ENCODE measurements at regions not wholly inside any gene's neighbourhood (a gene's known extent, or its start where the extent isn't known, plus 50 kb on each side); places are given as distances from the start of the nearest gene placed in this dataset.

DNA sequence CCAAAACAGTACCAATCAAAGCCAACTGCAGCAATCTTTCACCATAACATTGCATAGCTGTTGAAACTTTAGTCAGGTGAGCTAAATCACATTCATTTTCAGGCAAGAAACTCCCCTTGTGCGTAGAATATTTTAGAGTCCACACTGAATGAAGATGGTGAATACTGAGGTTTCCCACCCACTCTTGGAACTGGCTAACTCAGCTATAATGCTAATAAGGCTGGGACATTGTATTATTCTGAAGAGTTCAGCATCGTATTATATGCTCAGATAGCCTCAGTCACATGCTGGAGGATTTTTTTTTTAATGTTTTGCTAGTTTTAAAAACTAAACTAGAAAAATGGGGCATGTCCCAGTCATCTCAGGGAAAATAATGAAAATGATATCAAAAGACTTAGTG is 352.3 kb upstream of the FMN2 start:
- Histone ChIP-seq H3K14ac (ENCODE audit: low read length) (no peak overlapping the region), H2BK5ac (ENCODE audit: low read length) (no peak overlapping the region), H2BK15ac (ENCODE audit: low read length) (no peak overlapping the region), H3K36me3 (replicated peaks in 1 of 2; ENCODE audit: control insufficient read depth in 2 of 2, insufficient read depth in 2 of 2, low read length in 2 of 2) (no peaks in the 10 kb centered on the region), H2AFZ (ENCODE audit: low read length) (peak overlapping the region; percentile 83), H3K27me3 (ENCODE audit: control insufficient read depth in 3 of 3, insufficient read depth in 3 of 3, low read depth in 1 of 3, low read length in 3 of 3) (no peaks in the 10 kb centered on the region), H3K79me1 (ENCODE audit: low read depth, low read length) (no peaks in the 10 kb centered on the region), H2BK120ac (ENCODE audit: low read depth, low read length) (no peak overlapping the region), H4K8ac (ENCODE audit: low read depth, low read length) (no peak overlapping the region), H3K18ac (ENCODE audit: low read length) (no peak overlapping the region), H3K9ac (ENCODE audit: low read depth, low read length, poor library complexity) (no peak overlapping the region), H3K4ac (ENCODE audit: low read length) (no peak overlapping the region), H3K4me3 (ENCODE audit: low read length in 2 of 2) (no peak overlapping the region), H3K27ac (replicated peaks; ENCODE audit: low read length) (no peak overlapping the region), H3K23ac (ENCODE audit: low read depth, low read length, poor library complexity) (no peak overlapping the region), H3K4me2 (ENCODE audit: insufficient read depth, low read length, poor library complexity, severe bottlenecking) (no peak overlapping the region), H3K4me1 (ENCODE audit: control insufficient read depth in 2 of 2, insufficient read depth in 1 of 2, low read depth in 1 of 2, low read length in 2 of 2) (peaks cover 0 to 3% of the 10 kb centered on the region in 2 donors), H2AK5ac (ENCODE audit: low read depth, low read length) (no peak overlapping the region), H3K9me3 (replicated peaks in 1 of 2; ENCODE audit: control insufficient read depth in 2 of 2, insufficient read depth in 1 of 2, low read depth in 1 of 2, low read length in 2 of 2) (no peaks in the 10 kb centered on the region), H2BK12ac (ENCODE audit: low read length) (no peak overlapping the region), H4K91ac (ENCODE audit: low read depth, low read length, poor library complexity) (no peak overlapping the region)
- DNase-seq (ENCODE audit: low spot score): no peak
- no CpG with 5 or more reads among the region's 2 CpGs for WGBS, 2 donors (ENCODE audit: extremely low coverage in 2 of 2, insufficient read length in 2 of 2, insufficient replicate concordance in 1 of 2)

DNA sequence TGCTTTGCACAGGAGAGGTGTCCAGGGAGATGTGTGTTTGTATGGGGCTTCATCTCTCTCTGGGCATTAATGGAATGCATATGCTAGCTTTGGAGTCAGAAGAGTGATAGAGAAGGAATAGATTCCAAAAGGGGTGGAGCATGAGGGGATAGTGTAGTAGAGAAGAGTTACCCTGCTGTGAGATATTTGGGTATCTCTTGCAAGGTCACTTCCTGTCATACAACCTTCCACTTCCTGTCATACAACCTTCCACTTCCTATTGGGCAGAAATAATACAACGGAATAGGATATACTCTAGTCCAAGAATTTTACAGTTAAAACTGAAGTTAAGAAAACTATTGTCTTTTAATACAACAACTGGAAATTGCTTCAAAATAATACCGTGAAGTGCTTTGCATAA is 351.8 kb upstream of the FMN2 start:
- H4K8ac ChIP-seq (ENCODE audit: low read depth, low read length): no peak overlapping the region
- no peak for DNase-seq (ENCODE audit: low spot score)
- H3K9ac ChIP-seq (ENCODE audit: low read depth, low read length, poor library complexity): no peak overlapping the region
- H3K14ac ChIP-seq (ENCODE audit: low read length): no peak overlapping the region
- no peak overlapping the region for H2AK5ac ChIP-seq (ENCODE audit: low read depth, low read length)
- H2AFZ ChIP-seq (ENCODE audit: low read length): peak overlapping the region; percentile 83
- H3K4me1 ChIP-seq (ENCODE audit: control insufficient read depth in 2 of 2, insufficient read depth in 1 of 2, low read depth in 1 of 2, low read length in 2 of 2): peaks cover 0 to 3% of the 10 kb centered on the region in 2 donors
- no peaks in the 10 kb centered on the region for H3K36me3 ChIP-seq (replicated peaks in 1 of 2; ENCODE audit: control insufficient read depth in 2 of 2, insufficient read depth in 2 of 2, low read length in 2 of 2)
- no peak overlapping the region for H3K18ac ChIP-seq (ENCODE audit: low read length)
- no peaks in the 10 kb centered on the region for H3K27me3 ChIP-seq (ENCODE audit: control insufficient read depth in 3 of 3, insufficient read depth in 3 of 3, low read depth in 1 of 3, low read length in 3 of 3)
- no peak overlapping the region for H2BK5ac ChIP-seq (ENCODE audit: low read length)
- no peak overlapping the region for H2BK12ac ChIP-seq (ENCODE audit: low read length)
- H3K9me3 ChIP-seq (replicated peaks in 1 of 2; ENCODE audit: control insufficient read depth in 2 of 2, insufficient read depth in 1 of 2, low read depth in 1 of 2, low read length in 2 of 2): no peaks in the 10 kb centered on the region
- H2BK15ac ChIP-seq (ENCODE audit: low read length): no peak overlapping the region
- no peak overlapping the region for H2BK120ac ChIP-seq (ENCODE audit: low read depth, low read length)
- WGBS, 2 donors (ENCODE audit: extremely low coverage in 2 of 2, insufficient read length in 2 of 2, insufficient replicate concordance in 1 of 2): no CpG with 5 or more reads among the region's 2 CpGs
- H3K4me3 ChIP-seq (ENCODE audit: low read length in 2 of 2): no peak overlapping the region
- no peak overlapping the region for H3K4me2 ChIP-seq (ENCODE audit: insufficient read depth, low read length, poor library complexity, severe bottlenecking)
- no peak overlapping the region for H3K4ac ChIP-seq (ENCODE audit: low read length)
- H4K91ac ChIP-seq (ENCODE audit: low read depth, low read length, poor library complexity): no peak overlapping the region
- no peak overlapping the region for H3K23ac ChIP-seq (ENCODE audit: low read depth, low read length, poor library complexity)
- H3K79me1 ChIP-seq (ENCODE audit: low read depth, low read length): no peaks in the 10 kb centered on the region
- no peak overlapping the region for H3K27ac ChIP-seq (replicated peaks; ENCODE audit: low read length)

DNA sequence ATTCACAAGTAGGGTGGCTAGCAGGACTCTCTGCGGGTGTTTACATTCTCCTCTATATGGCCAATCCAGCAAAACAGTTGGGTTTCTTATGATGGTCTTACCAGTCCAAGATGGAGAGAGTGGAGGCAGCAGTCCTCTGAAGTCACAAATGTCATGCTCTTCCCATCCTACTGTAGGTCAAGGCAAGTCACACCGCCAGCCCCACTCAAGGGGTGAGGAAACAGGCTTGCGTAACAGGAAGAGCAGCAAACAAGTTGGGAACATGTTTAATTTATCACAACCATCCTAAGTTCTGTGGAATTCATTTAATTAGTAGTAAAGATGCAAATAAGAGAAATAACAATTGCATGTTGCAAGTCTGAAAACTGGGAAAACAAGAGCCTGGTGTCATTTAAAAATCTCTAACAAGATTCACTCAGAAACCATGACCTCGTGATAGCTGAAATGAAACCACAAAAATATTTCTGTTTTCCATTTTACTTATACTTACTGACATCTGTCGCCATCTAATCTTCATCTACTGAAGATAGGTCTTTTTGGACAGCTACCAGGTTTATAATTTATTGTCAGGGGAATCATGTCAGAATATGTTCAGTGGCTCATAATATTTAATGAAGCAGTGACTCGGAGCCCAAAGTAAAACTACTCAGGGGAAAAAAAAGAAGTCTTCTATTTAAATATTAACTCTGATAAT is 349.1 kb upstream of the FMN2 start:
- no peak overlapping the region for H2BK5ac ChIP-seq (ENCODE audit: low read length)
- H3K14ac ChIP-seq (ENCODE audit: low read length): no peak overlapping the region
- H3K4me1 ChIP-seq (ENCODE audit: control insufficient read depth in 2 of 2, insufficient read depth in 1 of 2, low read depth in 1 of 2, low read length in 2 of 2): peaks cover 0 to 3% of the 10 kb centered on the region in 2 donors
- no peak overlapping the region for H2AFZ ChIP-seq (ENCODE audit: low read length)
- H3K9me3 ChIP-seq (replicated peaks in 1 of 2; ENCODE audit: control insufficient read depth in 2 of 2, insufficient read depth in 1 of 2, low read depth in 1 of 2, low read length in 2 of 2): no peaks in the 10 kb centered on the region
- no peak overlapping the region for H3K4me2 ChIP-seq (ENCODE audit: insufficient read depth, low read length, poor library complexity, severe bottlenecking)
- no peaks in the 10 kb centered on the region for H3K79me1 ChIP-seq (ENCODE audit: low read depth, low read length)
- no CpG with 5 or more reads among the region's 6 CpGs for WGBS, 2 donors (ENCODE audit: extremely low coverage in 2 of 2, insufficient read length in 2 of 2, insufficient replicate concordance in 1 of 2)
- no peak overlapping the region for H3K27ac ChIP-seq (replicated peaks; ENCODE audit: low read length)
- no peak overlapping the region for H4K91ac ChIP-seq (ENCODE audit: low read depth, low read length, poor library complexity)
- H4K8ac ChIP-seq (ENCODE audit: low read depth, low read length): no peak overlapping the region
- H2AK5ac ChIP-seq (ENCODE audit: low read depth, low read length): no peak overlapping the region
- no peaks in the 10 kb centered on the region for H3K36me3 ChIP-seq (replicated peaks in 1 of 2; ENCODE audit: control insufficient read depth in 2 of 2, insufficient read depth in 2 of 2, low read length in 2 of 2)
- no peak overlapping the region for H3K18ac ChIP-seq (ENCODE audit: low read length)
- no peak overlapping the region for H3K4ac ChIP-seq (ENCODE audit: low read length)
- no peak for DNase-seq (ENCODE audit: low spot score)
- no peaks in the 10 kb centered on the region for H3K27me3 ChIP-seq (ENCODE audit: control insufficient read depth in 3 of 3, insufficient read depth in 3 of 3, low read depth in 1 of 3, low read length in 3 of 3)
- H2BK120ac ChIP-seq (ENCODE audit: low read depth, low read length): no peak overlapping the region
- no peak overlapping the region for H3K4me3 ChIP-seq (ENCODE audit: low read length in 2 of 2)
- H2BK15ac ChIP-seq (ENCODE audit: low read length): no peak overlapping the region
- no peak overlapping the region for H3K23ac ChIP-seq (ENCODE audit: low read depth, low read length, poor library complexity)
- no peak overlapping the region for H3K9ac ChIP-seq (ENCODE audit: low read depth, low read length, poor library complexity)
- no peak overlapping the region for H2BK12ac ChIP-seq (ENCODE audit: low read length)

GRCh38 chr1:239744851-239745250 is 346.8 kb upstream of the FMN2 start:
- no peak overlapping the region for H3K18ac ChIP-seq (ENCODE audit: low read length)
- H4K8ac ChIP-seq (ENCODE audit: low read depth, low read length): no peak overlapping the region
- no peak overlapping the region for H3K4me3 ChIP-seq (ENCODE audit: low read length in 2 of 2)
- no CpG with 5 or more reads among the region's 3 CpGs for WGBS, 2 donors (ENCODE audit: extremely low coverage in 2 of 2, insufficient read length in 2 of 2, insufficient replicate concordance in 1 of 2)
- no peak overlapping the region for H2AK5ac ChIP-seq (ENCODE audit: low read depth, low read length)
- no peak overlapping the region for H3K27ac ChIP-seq (replicated peaks; ENCODE audit: low read length)
- H2AFZ ChIP-seq (ENCODE audit: low read length): no peak overlapping the region
- no peaks in the 10 kb centered on the region for H3K9me3 ChIP-seq (replicated peaks in 1 of 2; ENCODE audit: control insufficient read depth in 2 of 2, insufficient read depth in 1 of 2, low read depth in 1 of 2, low read length in 2 of 2)
- no peak overlapping the region for H3K14ac ChIP-seq (ENCODE audit: low read length)
- H3K4me1 ChIP-seq (ENCODE audit: control insufficient read depth in 2 of 2, insufficient read depth in 1 of 2, low read depth in 1 of 2, low read length in 2 of 2): peaks cover 0 to 3% of the 10 kb centered on the region in 2 donors
- no peaks in the 10 kb centered on the region for H3K79me1 ChIP-seq (ENCODE audit: low read depth, low read length)
- no peak overlapping the region for H2BK15ac ChIP-seq (ENCODE audit: low read length)
- H3K9ac ChIP-seq (ENCODE audit: low read depth, low read length, poor library complexity): no peak overlapping the region
- no peak overlapping the region for H2BK12ac ChIP-seq (ENCODE audit: low read length)
- no peak overlapping the region for H3K4me2 ChIP-seq (ENCODE audit: insufficient read depth, low read length, poor library complexity, severe bottlenecking)
- no peak for DNase-seq (ENCODE audit: low spot score)
- H3K4ac ChIP-seq (ENCODE audit: low read length): no peak overlapping the region
- H4K91ac ChIP-seq (ENCODE audit: low read depth, low read length, poor library complexity): no peak overlapping the region
- H2BK120ac ChIP-seq (ENCODE audit: low read depth, low read length): no peak overlapping the region
- no peaks in the 10 kb centered on the region for H3K27me3 ChIP-seq (ENCODE audit: control insufficient read depth in 3 of 3, insufficient read depth in 3 of 3, low read depth in 1 of 3, low read length in 3 of 3)
- no peak overlapping the region for H2BK5ac ChIP-seq (ENCODE audit: low read length)
- H3K36me3 ChIP-seq (replicated peaks in 1 of 2; ENCODE audit: control insufficient read depth in 2 of 2, insufficient read depth in 2 of 2, low read length in 2 of 2): no peaks in the 10 kb centered on the region
- H3K23ac ChIP-seq (ENCODE audit: low read depth, low read length, poor library complexity): no peak overlapping the region
